Endothelial cell of umbilical vein (primary cell): ENCODE measurements at regions not wholly inside any gene's neighbourhood (a gene's known extent, or its start where the extent isn't known, plus 50 kb on each side); places are given as distances from the start of the nearest gene placed in this dataset.

Experiments
- BruUV-seq: library from RNA; stranded (reverse); fragments of 400-500 nt; replicated peaks from 2 replicates; lab custom pipeline; 2021; lab: Mats Ljungman, UMichigan
- CTCF ChIA-PET: fragments of 300-600, 350-600 bp; sonication (Branson Sonifier 250); formaldehyde crosslinking; loops from one replicate; lab custom pipeline; 2021; ENCODE audit warnings: antibody characterized with exemption, inconsistent platforms; lab: Charles Lee
- POLR2A ChIA-PET: fragments of 300-600, 350-600 bp; sonication (Branson Sonifier 250); formaldehyde crosslinking; loops from one replicate; lab custom pipeline; 2021; ENCODE audit warnings: antibody characterized with exemption, inconsistent platforms; lab: Charles Lee
- DNase-seq: peaks from one replicate; pipeline ENCODE4 v3.0.0-alpha.2; 2011; ENCODE audit warnings: low read depth, low spot score
- FAIRE-seq: peaks from 2 replicates; lab custom pipeline; 2011; peaks lifted over from hg19 to GRCh38; lab: Jason Lieb, UNC
- H2AFZ ChIP-seq: 2 replicates; pipeline ENCODE4 v1.6.0; 2012; ENCODE audit warnings: low read depth, low read length, control low read depth, inconsistent platforms
- H3K27ac ChIP-seq: 2 replicates; pipeline ENCODE4 v1.5.1; 2011; ENCODE audit warnings: low read depth, mild to moderate bottlenecking, control low read depth, low read length, moderate library complexity; ENCODE audit not compliant: insufficient read depth
- H3K27me3 ChIP-seq, 2 experiments: 2 replicates each; pipeline versions ENCODE4 v1.6.0 to v1.6.1; 2011; ENCODE audit warnings: low read length in 2 of 2, mixed read lengths in 1 of 2; ENCODE audit not compliant: control insufficient read depth in 2 of 2, insufficient read depth in 2 of 2
- H3K36me3 ChIP-seq, 2 experiments: 2 replicates in 1 of 2; 3 replicates in 1 of 2; pipeline ENCODE4 v1.5.1; 2011; ENCODE audit warnings: low read length in 2 of 2, mild to moderate bottlenecking in 1 of 2, moderate library complexity in 1 of 2; ENCODE audit not compliant: control insufficient read depth in 2 of 2, insufficient read depth in 2 of 2; ENCODE audit errors: extremely low read depth in 1 of 2
- H3K4me1 ChIP-seq: 3 replicates; pipeline ENCODE4 v1.5.1; 2011; ENCODE audit warnings: mild to moderate bottlenecking, low read length; ENCODE audit not compliant: control insufficient read depth, insufficient read depth; ENCODE audit errors: extremely low read depth
- H3K4me2 ChIP-seq: 2 replicates; pipeline ENCODE4 v1.6.1; 2011; ENCODE audit warnings: low read length, control low read depth, mixed read lengths; ENCODE audit not compliant: insufficient read depth
- H3K4me3 ChIP-seq, 3 experiments: fragments of 200-600 bp in 1 of 3; sonication (generic), shearing (Covaris generic) in 1 of 3; replicated peaks in 1 of 3; 2 replicates each; pipeline ENCODE4 v1.5.1; 2011 to 2016; ENCODE audit warnings: control low read depth in 3 of 3, low read length in 3 of 3, mild to moderate bottlenecking in 2 of 3, inconsistent platforms in 1 of 3, low read depth in 1 of 3, moderate library complexity in 1 of 3; ENCODE audit not compliant: insufficient read depth in 1 of 3
- H3K79me2 ChIP-seq: 2 replicates; pipeline ENCODE4 v1.6.0; 2012; ENCODE audit warnings: low read length, inconsistent platforms; ENCODE audit not compliant: control insufficient read depth, insufficient read depth
- H3K9ac ChIP-seq: replicated peaks from 2 replicates; pipeline ENCODE3; 2011; ENCODE audit warnings: low read length, control low read depth; ENCODE audit not compliant: insufficient read depth; ENCODE audit errors: extremely low read depth
- H3K9me1 ChIP-seq: replicated peaks from 3 replicates; pipeline ENCODE4 v1.6.0; 2011; ENCODE audit warnings: mild to moderate bottlenecking, low read length; ENCODE audit not compliant: control insufficient read depth, insufficient read depth; ENCODE audit errors: extremely low read depth
- H3K9me3 ChIP-seq: replicated peaks from 2 replicates; pipeline ENCODE4 v1.5.1; 2012; ENCODE audit warnings: low read length, inconsistent platforms; ENCODE audit not compliant: control insufficient read depth, insufficient read depth
- H4K20me1 ChIP-seq: replicated peaks from 2 replicates; pipeline ENCODE3; 2011; ENCODE audit warnings: mild to moderate bottlenecking, low read length; ENCODE audit not compliant: control insufficient read depth, insufficient read depth; ENCODE audit errors: extremely low read depth
- CTCF ChIP-seq, 2 donors: IDR thresholded peaks; 1 replicate in 1 of 2; 2 replicates in 1 of 2; pipeline ENCODE4 v1.5.1; 2011; ENCODE audit warnings: low read length in 2 of 2, mild to moderate bottlenecking in 2 of 2, moderate library complexity in 2 of 2, control low read depth in 1 of 2, inconsistent platforms in 1 of 2, low read depth in 1 of 2; ENCODE audit not compliant: insufficient read depth in 1 of 2; ENCODE audit errors: extremely low read depth in 1 of 2
- EZH2 ChIP-seq: IDR thresholded peaks from 2 replicates; pipeline ENCODE4 v1.6.1; 2012; ENCODE audit warnings: borderline replicate concordance, low read depth, mild to moderate bottlenecking, moderate library complexity, low read length, inconsistent platforms; ENCODE audit not compliant: severe bottlenecking
- FOS ChIP-seq: IDR thresholded peaks from 2 replicates; pipeline ENCODE4 v1.6.1; 2011; ENCODE audit warnings: mild to moderate bottlenecking, low read length, moderate library complexity, borderline replicate concordance; ENCODE audit not compliant: insufficient read depth
- GATA2 ChIP-seq: IDR thresholded peaks from 2 replicates; pipeline ENCODE4 v1.7.0; 2011; ENCODE audit warnings: low read depth, mild to moderate bottlenecking, moderate library complexity, mixed read lengths, low read length; ENCODE audit not compliant: insufficient read length, insufficient read depth
- JUN ChIP-seq: IDR thresholded peaks from 2 replicates; pipeline ENCODE4 v1.6.1; 2011; ENCODE audit warnings: borderline replicate concordance, low read depth; ENCODE audit not compliant: insufficient read length, insufficient read depth
- MAX ChIP-seq: IDR thresholded peaks from 2 replicates; pipeline ENCODE4 v1.6.1; 2011; ENCODE audit not compliant: insufficient read depth, insufficient read length
- MYC ChIP-seq: IDR thresholded peaks from one replicate; pipeline ENCODE4 v1.6.1; 2011; ENCODE audit warnings: mild to moderate bottlenecking, low read depth, low read length
- POLR2A ChIP-seq: IDR thresholded peaks from 2 replicates; pipeline ENCODE4 v1.6.1; 2012; ENCODE audit warnings: low read depth, mild to moderate bottlenecking, control low read depth, low read length
- POLR2AphosphoS5 ChIP-seq: IDR thresholded peaks from 2 replicates; pipeline ENCODE4 v1.6.1; 2012; ENCODE audit warnings: low read depth, mild to moderate bottlenecking, control low read depth, low read length, moderate library complexity; ENCODE audit not compliant: insufficient read depth
- dilution Hi-C: fragments of 300-500 bp; cut with MboI; formaldehyde crosslinking; loops from one replicate; pipeline ENCODE4 v1.15.0; 2019; ENCODE audit warnings: low sequenced_read_pairs; ENCODE audit not compliant: extremely low pct_ligation_motif_present
- intact Hi-C: fragments of 100-400 bp; cut with micrococcal nuclease; formaldehyde crosslinking; loops from one replicate; pipeline ENCODE4 v1.10.0; 2022

GRCh38 chr21:14748662-14749061 is 202.5 kb upstream of the SAMSN1 start:
- no peak for FAIRE-seq
- dilution Hi-C loops, result no loop called here
- Histone ChIP-seq H3K4me3 (no peak overlapping the region), H3K9me1 (no peaks in the 10 kb centered on the region), H2AFZ (no peak overlapping the region), H3K27ac (no peak overlapping the region), H3K36me3 (no peaks in the 10 kb centered on the region), H3K9me3 (no peaks in the 10 kb centered on the region), H3K79me2 (no peaks in the 10 kb centered on the region), H3K4me2 (no peak overlapping the region), H4K20me1 (no peaks in the 10 kb centered on the region), H3K9ac (no peak overlapping the region), H3K4me1 (no peaks in the 10 kb centered on the region), H3K27me3 (no peaks in the 10 kb centered on the region)
- CTCF ChIA-PET, result interaction anchor here (1.7 kb wide), 1 partner anchor 11 kb away, joined by 10 read pairs; no protein-coding TSS in a partner anchor
- TF ChIP-seq POLR2AphosphoS5 (no peak), MYC (no peak), GATA2 (no peak), JUN (no peak), MAX (no peak), CTCF (IDR thresholded peaks at IDR 0.05; ENCODE audit: extremely low read depth in 1 of 2, insufficient read depth in 1 of 2, low read depth in 1 of 2, low read length in 2 of 2) (no peak), POLR2A (no peak), EZH2 (no peak), FOS (no peak)
- no peak for DNase-seq
- BruUV-seq, result no TSS peak
- intact Hi-C loops, result no loop called here
- POLR2A ChIA-PET, result no interaction called here
